ENCODE measurements at regions not wholly inside any gene's neighbourhood (a gene's known extent, or its start where the extent isn't known, plus 50 kb on each side); places are given as distances from the start of the nearest gene placed in this dataset.

- in situ Hi-C loops (cut with HindIII; ENCODE audit: low pct_unique_long_range_greater_than_20kb, low sequenced_read_pairs): no loop called here
- DNase-seq (ENCODE audit: low read depth, low spot score): no peak
These were observed 70.4 kb upstream of the DTNA start for GRCh38 chr18:34639687-34640086.

- no peak for DNase-seq (ENCODE audit: low read depth, low spot score)
- in situ Hi-C loops (cut with HindIII; ENCODE audit: low pct_unique_long_range_greater_than_20kb, low sequenced_read_pairs): no loop called here
These were observed 69.8 kb upstream of the DTNA start for GRCh38 chr18:34640276-34640675.

- in situ Hi-C loops (cut with HindIII; ENCODE audit: low pct_unique_long_range_greater_than_20kb, low sequenced_read_pairs): no loop called here
- DNase-seq (ENCODE audit: low read depth, low spot score): no peak
These were observed 66.1 kb upstream of the DTNA start for GRCh38 chr18:34643989-34644388.

- in situ Hi-C loops (cut with HindIII; ENCODE audit: low pct_unique_long_range_greater_than_20kb, low sequenced_read_pairs): no loop called here
- DNase-seq (ENCODE audit: low read depth, low spot score): peak; percentile 53
These were observed 62.8 kb upstream of the DTNA start for GRCh38 chr18:34647251-34647650.

- no peak for DNase-seq (ENCODE audit: low read depth, low spot score)
- in situ Hi-C loops (cut with HindIII; ENCODE audit: low pct_unique_long_range_greater_than_20kb, low sequenced_read_pairs): no loop called here
These were observed 61.7 kb upstream of the DTNA start for GRCh38 chr18:34648269-34648985.

GRCh38 chr18:34649080-34649479, 61.0 kb upstream of the DTNA start:
- in situ Hi-C loops (cut with HindIII; ENCODE audit: low pct_unique_long_range_greater_than_20kb, low sequenced_read_pairs): no loop called here
- DNase-seq (ENCODE audit: low read depth, low spot score): no peak

GRCh38 chr18:34650121-34650545, 60.0 kb upstream of the DTNA start:
- DNase-seq (ENCODE audit: low read depth, low spot score): no peak
- in situ Hi-C loops (cut with HindIII; ENCODE audit: low pct_unique_long_range_greater_than_20kb, low sequenced_read_pairs): no loop called here

- DNase-seq (ENCODE audit: low read depth, low spot score): no peak
These were observed 58.3 kb upstream of the DTNA start for GRCh38 chr18:34651586-34652369.

GRCh38 chr18:34655131-34655530, 55.0 kb upstream of the DTNA start:
- DNase-seq (ENCODE audit: low read depth, low spot score): no peak
- in situ Hi-C loops (cut with HindIII; ENCODE audit: low pct_unique_long_range_greater_than_20kb, low sequenced_read_pairs): no loop called here

More at GRCh38 chr18:34651586-34652369, 58.3 kb upstream of the DTNA start:
- in situ Hi-C loops (cut with HindIII; ENCODE audit: low pct_unique_long_range_greater_than_20kb, low sequenced_read_pairs): no loop called here

GRCh38 chr18:34657860-34658500, 52.1 kb upstream of the DTNA start:
- in situ Hi-C loops (cut with HindIII; ENCODE audit: low pct_unique_long_range_greater_than_20kb, low sequenced_read_pairs): no loop called here
- no peak for DNase-seq (ENCODE audit: low read depth, low spot score)

- DNase-seq (ENCODE audit: low read depth, low spot score): peak; percentile 73
- in situ Hi-C loops (cut with HindIII; ENCODE audit: low pct_unique_long_range_greater_than_20kb, low sequenced_read_pairs): no loop called here
These were observed 50.2 kb upstream of the DTNA start for GRCh38 chr18:34659579-34660517.

Measured in SK-MEL-5 (cell line).